ENCODE measurements at regions not wholly inside any gene's neighbourhood (a gene's known extent, or its start where the extent isn't known, plus 50 kb on each side); places are given as distances from the start of the nearest gene placed in this dataset.

DNA sequence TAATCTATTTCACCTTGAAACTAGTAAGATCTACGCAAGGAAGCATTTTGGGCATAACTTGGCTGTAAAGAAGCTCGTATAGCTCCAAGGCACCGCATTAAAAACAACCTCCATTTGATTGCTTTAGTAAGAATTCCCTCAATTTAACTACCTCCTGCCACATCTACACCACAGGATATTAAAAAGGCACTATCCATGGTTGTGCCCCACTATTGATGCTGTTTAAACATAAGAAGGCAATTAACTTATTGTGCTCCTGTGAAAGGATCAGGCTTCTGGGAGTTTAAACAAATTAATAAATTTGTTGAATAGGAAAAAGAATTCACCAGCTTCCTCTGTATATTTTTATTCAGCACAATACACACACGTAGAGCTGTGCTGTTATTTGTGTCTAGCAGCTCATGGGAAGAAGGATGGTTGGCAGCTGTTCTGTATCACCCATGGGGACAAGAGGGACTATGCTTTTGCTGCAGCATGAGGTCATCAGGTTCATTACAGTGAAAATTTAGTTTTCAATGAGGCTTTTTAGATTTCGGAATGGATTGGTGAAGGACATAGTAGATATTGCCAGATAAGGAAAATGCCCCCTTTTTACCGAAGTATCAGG lies 513.3 kb downstream of the HAO1 start:
- no peak for DNase-seq

DNA sequence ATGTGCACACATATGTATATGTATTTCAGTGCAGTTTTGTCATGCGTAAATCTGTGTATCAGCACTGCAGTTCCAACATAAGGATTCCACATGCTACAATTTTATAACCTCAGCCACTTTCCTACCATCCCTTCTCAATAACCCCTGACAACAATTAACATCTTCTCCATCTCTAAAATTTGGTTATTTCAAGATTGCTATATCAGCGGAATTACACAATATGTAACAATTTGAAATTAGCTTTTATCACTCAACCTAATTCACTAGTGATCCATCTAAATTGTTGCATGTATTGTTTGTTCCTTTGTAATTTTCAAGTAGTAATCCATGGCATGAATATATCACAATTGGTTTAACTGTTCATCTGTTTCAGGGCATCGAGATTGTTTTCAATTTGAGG lies 511.3 kb downstream of the HAO1 start:
- DNase-seq, result no peak

DNA sequence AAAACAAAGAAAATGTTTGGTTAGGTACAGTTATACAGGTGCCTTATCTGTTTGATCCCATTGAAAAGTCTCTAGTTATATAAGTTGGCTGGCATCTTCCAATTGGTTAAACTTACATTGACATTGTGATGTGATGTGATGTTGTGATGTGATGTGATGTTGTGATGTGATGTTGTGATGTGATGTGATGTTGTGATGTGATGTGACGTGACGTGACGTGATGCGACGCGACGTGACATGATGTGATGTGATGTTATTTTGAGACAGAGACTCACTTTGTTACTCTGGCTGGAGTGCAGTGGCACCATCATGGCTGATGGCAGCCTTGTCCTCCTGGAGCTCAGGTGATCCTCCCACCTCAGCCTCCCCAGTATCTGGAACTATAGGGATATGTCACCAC lies 507.6 kb downstream of the HAO1 start:
- DNase-seq, result no peak

DNA sequence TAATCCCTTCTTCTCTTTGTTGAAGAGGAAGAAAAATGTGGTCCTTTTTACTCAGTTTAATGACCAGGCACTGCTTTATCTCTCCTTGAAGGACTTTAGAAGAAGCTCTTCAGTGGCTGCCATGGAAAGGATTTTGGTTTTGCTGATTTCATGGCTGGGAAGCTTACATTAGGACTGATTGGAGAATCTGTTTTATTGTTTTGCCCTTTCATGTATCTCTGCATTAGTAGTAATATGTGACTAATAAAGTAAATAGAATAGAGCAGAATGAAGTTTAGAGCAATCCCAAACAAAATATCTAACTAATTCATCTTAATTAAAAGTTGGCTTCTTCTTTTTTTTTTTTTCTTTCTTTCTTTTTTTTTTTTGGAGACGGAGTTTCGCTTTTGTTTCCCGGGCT lies 502.9 kb downstream of the HAO1 start:
- no peak for DNase-seq

DNA sequence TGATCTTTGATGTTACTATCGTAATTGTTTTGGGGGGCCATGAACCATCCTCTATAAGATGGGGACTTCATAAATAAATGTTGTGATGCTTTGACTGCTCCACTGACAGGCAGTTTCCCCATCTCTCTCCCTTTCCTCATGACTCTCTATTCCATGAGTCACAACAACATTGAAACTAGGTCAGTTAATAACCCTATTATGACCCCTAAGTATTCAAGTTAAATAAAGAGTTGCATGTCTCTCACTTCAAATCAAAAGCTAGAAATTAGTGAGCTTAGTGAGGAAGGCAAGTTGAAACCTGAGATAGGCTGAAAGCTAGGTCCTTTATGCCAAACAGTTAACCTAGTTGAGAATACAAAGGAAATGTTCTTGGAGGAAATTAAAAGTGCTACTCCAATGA lies 491.0 kb downstream of the HAO1 start:
- DNase-seq, result no peak

DNA sequence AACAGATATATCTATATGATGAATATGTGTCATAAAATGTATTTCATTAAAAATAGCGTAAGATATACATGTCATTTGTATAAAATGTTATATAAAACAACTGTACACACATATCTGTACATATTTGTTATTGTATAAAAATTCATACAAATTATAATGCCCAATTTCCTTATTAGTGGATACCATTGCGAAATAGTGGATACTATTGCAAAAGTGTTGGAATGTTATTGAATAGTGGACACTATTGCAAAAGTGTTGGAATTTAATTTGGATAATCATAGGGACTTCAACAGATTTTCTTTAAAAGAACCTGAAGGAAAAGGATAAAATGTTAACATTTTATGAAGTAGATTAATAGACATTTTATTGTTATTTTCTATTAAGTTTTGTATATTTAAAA lies 487.4 kb downstream of the HAO1 start:
- no peak for DNase-seq

DNA sequence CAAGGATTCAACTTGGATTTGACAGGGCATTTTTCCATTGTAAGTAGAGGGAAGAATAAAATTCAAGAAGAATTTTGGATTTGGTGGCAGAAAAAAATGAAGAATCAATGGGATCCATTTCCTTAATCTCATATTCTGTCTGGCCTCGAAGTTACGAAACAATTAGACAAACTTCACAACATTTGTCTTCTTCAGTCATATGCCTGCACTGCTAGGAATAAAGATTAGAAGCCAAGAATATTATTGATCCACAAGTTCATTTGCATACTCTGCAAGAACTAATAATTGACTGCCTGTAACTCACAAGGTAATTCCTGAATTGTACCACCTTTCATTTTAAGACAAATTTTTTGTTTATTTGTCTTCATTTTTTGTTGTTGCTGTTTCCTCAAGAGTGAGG lies 486.2 kb downstream of the HAO1 start:
- DNase-seq, result no peak

DNA sequence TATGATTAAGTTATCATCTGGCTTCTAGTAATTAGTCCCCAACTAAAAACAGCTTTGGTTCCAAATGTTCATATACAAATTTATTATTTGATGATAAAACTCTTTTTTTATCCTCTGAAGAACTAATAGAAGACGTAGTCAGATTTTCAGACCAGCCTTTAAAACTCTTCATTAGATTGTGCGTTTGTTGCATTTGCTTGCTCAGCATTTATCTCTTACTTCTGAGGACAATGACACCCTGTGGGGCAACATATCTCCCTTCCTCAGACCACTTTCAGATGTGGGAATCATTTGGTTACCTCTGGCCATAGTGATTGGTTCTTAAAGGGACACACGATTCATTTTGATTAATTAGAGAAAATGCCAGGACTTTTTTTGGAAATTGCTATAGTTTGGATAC lies 481.8 kb downstream of the HAO1 start:
- DNase-seq, result no peak

DNA sequence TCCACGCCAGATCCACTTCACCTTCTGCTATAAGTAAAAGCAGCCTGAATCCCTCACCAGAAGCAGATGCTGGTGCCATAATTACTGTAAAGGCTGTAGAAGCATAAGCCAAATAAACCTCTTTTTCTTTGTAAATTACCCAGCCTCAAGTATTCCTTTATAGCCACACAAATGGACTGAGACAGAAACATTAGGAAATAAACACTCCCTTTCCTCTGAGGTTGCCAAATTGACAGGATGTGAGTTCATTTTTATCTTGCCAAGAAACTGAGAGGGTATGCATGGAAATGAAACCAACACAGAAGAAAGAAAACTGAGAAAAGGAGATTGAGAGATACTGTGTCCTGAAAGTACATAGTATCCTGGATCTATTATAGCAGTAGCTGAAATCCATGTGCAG lies 481.2 kb downstream of the HAO1 start:
- DNase-seq, result no peak

DNA sequence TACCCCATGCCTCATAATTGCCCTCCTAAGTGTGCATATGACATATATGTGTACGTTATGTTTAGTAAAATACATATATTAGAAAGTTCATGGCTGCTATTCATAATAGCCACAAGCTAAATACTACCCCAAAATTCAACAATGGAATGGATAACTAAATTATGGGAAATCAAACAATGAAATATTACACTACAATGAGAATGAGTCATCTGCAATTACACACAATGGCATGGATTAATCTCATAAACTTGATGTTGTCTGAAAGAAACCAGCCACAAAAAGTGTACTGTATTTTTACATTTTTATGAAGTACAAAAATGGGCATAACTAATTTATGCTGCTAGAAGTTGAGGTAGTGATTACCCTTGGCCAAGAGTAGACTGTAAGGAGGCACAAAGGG lies 477.0 kb downstream of the HAO1 start:
- no peak for DNase-seq

DNA sequence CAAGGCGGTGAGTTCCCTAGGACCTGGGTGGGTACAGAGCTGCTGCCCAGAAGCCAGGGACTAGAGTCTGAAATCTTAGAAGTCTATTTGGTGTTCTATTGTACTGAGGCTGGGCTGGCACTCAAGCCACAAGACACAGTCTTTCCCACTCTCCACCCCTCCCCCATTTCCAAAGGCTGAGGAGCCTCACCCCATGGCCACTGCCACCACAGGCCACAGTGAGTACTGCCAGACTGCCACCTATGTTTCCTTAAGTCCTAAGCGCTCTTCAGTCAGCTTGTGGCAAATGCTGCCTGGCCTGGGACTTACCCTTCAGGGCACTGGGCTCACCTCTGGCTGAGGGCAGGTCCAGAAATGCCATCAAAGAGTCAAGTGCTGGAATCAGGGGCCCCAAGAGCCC lies 469.3 kb downstream of the HAO1 start:
- no peak for DNase-seq

DNA sequence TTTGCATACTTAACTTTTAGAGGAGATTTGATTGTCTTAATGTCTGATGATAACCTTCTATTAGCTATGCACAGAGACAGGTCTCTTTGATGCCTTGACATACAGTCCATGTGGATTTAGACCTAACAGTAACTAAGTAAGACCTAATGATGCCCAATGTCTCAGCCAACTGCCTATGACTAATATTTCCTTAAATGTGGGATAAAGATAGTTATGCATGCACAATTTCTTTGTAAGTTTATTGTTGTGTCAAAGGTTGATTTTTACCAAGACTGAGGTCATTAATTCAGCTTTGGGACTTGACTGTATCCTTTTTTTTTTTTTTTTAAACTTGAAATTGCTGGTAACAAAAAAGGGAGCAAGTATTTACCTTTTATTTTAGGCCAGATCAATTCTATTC lies 450.0 kb downstream of the HAO1 start:
- DNase-seq, result no peak

DNA sequence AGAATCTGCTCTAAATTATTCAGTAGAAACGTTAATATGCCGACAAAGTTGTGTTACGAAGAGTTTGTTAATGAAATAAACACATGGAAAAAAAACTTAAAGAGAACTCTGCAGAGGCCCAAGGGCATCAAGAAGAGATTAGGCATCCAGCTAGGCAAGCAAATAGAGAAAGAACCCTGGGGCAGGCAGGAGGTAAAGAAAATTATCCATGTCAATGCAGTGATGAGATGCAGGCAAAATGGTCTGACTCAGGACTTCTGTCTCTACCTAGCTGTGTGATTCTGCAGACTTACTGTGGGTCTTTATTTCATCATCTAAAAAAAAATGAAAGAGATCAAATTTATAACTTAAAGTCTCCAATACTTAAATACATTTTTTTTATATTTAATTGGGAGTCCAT lies 448.0 kb downstream of the HAO1 start:
- DNase-seq, result no peak

DNA sequence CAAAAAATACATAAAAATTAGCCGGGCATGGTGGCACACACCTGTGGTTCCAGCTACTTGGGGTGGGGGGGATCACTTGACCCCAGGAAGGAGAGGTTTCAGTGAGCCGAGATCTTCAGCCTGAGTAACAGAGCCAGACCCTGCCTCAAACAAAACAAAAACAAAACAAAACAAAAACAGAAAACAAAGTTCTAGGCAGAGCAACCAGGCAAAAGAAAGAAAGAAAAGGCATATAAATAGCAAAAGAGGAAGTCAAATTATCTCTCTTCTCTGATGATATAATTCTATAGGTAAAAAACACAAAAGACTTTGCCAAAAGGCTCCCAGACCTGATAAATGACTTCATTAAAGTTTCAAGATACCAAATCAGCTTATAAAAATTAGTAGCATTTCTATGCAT lies 446.9 kb downstream of the HAO1 start:
- DNase-seq, result no peak

DNA sequence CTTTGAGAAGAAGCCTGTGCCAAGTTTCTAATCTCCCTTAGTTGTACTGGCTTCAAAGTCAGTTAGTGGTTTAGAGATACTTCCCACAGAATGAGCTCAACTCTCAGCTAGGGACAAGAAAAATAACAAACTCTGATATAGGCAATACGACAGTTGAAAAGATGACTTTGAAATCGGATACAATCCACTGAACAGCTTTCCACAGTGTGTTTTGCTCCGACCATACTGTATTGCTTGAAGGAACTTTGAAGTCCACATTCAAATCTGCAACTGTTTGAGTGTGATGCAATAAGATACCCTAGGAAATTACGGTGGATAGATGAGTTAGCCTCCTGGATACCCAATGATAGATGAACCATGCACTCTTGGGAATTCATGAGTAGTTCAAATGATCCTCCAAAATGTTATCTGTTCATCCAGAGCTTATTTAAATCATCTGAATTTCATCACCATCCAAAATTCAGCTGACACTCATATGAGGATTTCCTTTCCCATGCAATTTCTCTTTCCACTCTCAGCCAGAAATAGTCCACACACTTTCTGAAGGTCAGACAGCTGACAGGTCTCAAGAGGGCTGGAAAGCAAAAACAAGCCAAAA lies 443.8 kb downstream of the HAO1 start:
- DNase-seq, result no peak

DNA sequence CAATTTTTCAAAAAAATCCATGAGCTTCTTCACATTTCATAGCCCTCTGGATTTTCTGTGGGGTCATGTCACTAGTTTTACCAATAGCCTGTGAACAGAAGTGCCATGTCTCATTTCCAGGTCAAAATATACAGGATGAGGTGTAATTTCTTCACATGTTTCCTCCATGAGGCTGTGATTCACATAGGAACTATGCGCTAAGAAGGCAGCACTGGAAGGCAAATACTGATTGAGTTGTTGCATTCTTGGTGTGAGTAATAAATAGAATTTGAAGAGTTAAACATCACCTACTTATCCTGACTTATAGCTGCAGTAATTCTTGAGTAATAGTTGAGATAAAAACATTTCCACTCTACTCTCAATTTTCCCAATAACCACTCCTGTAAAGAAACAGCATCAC lies 442.3 kb downstream of the HAO1 start:
- DNase-seq, result no peak

DNA sequence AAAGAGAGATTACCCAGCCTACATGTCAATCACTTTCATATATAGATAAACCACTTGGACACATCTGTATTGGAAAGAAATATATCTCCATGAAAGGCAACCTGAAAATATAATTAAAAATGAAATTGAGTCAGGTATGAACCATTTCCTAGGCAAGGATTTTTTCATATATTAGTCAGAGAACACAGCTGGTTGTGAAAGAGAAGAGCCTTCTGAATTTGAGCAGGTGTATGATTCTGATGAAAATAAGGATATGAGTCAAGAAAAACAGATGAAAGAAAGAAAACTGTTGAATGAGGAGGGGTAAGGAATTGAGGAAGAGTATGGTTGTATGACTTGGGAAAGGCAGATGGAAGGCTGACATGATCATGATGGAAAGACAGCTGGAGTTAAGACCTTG lies 441.1 kb downstream of the HAO1 start:
- no peak for DNase-seq

DNA sequence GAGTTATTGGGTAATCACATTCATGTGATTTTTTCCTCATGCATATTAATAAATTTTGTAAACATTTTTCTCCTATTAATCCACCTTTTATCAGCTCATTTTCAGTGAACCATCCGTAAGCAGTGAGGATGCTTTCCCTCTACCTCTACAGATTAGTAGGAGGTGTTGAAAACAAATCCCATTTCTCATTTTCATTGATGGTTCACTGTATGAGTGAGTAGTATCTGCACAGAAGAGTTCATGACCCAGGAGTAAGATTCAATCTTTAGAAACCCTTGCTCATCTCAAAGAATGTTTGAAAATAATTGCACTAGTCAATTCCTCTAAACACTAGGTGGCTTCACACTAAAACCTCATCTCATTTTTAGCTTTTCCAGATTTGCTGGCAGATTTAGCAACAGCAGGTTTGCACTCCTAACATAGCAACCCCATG lies 440.0 kb downstream of the HAO1 start:
- no peak for DNase-seq

DNA sequence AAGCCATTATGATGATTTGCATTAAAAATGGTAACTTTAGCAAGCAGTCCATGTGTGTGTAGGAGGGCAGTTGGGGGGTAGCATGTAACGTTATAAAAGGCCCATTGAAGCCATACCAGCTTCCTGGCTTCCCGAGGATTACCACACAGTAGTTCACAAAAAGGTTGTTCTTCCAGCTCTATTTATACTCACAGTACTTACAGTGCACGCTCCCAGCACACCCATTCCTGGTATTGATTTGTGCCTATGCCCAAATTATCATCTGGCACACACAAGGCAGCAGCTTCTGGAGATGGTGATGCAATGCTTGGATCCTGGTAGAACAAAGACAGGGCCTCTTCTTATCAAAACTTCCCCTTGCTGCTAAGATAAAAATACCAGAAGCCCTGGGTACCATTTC lies 436.8 kb downstream of the HAO1 start:
- DNase-seq, result no peak

DNA sequence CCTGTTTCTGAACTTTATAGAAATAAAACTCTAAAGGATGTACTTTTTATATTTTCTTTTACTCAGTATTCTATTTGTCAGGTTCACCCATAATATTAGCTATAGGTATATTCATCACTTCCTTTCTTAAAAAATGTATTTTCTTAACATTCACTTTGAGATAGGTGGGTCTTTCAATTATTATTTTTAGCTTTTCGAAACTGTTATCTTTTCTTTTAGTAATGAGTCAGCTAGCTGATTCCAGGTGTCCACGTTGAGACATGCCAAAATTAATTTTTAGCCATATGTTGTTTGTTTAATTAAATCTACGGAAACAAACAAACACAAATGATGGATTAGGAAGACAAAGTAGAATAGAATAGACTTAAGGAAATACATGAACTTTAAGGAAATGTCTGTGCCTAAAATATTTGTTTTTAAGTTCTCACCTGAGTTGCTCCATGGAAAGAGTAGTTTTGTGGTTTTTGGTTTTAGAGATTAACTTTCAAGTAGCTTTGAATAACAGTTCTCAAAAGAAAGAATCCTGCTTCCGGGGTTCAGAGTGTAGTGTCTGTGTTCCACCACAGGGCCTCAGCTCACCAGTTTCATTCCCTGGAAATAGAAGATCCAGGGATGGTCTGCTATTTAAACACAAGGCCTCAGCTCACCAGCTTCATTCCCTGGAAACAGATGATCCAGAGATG lies 435.0 kb downstream of the HAO1 start:
- DNase-seq, result no peak

DNA sequence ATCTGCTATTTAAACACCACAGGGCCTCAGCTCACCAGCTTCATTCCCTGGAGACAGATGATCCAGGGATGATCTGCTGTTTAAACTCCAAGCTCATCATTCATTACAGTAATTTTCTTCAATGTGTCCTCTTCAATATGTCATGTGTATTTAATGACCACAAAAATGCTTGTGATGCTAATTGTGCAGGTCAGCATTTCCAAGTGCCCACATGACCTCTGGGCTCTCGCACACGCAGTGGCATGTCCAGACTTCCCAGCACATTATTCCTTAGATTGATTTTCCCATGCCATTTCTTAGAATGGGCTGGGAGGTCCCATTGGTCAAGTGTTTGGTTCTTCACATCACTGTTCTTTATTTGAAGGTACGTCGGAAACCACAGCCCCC lies 434.4 kb downstream of the HAO1 start:
- no peak for DNase-seq

DNA sequence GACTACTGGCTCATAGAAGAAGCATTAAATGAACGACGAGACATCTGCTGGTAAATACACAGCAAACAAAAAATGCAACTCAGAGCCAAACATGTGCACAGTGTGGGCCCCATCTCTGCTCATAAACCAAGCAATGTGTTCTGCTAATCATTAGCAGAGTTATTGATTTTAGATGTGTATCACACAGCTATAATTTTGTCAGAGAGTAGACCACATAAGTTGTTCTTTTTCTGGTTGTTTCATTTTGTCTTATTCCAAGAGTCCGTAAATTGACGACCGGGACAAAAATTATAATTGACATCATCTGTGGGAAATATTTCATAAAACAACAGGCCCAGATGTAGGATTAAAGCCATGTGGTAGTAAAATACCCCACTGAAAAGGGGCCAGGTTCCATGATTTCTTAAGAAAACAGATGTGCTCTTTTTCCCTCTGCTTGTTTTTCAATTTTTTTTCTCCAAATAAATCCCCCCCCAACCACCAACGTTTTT lies 423.6 kb downstream of the HAO1 start:
- no peak for DNase-seq

DNA sequence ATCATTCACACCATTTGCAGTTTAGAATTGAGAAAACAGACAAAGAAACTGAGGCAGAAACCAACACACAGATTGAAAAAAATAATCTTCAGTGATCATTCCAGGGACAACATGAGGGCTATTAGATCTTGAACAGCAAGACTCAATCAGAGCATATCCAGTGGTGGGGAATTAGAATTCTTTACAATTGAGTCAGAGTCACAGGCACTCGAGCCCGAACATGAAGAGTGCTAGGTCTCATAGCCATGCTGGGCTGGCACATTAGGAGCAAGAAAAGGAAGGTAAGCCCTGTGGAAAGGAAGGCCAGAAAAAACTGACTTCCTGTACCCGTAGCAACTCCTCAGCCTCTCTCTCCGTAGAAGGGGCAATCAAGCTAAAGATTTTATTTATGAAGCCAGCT lies 419.9 kb downstream of the HAO1 start:
- DNase-seq, result no peak

DNA sequence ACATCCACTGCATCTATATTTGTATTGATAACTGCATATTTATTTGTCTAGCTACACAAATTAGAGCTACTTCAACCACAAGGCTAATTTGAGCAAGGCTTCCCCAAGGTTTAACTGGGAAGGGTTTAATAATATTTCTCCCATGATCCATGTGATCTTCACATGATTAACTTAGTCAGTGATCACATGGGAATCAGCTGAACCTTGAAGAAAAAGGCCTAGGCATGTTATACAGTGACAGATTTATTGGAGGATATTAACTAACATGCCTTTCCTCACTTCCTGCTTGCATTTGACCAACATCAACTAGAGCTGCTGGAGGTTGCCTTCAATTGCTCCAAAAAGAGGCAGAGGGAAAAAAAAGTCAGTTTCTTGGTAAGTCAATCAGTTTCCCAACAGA lies 417.0 kb downstream of the HAO1 start:
- DNase-seq, result no peak

DNA sequence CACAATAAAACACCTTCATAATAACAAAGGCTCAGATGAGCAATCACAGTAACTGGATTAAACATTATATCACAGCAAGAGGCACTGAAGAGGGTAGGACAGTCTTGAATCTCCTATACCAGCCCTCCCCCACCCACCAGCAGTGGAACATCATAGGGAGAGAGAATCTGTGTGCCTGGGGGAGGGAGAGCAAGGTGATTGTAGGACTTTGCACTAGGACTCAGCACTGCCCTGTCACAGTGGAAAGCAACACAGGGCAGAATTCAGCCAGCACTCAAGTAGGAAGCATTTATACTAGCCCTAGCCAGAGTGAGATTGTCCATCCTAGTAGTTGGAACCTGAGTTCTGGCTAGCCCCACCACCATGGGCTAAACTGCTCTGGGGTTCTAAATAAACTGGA lies 400.2 kb downstream of the HAO1 start:
- DNase-seq, result no peak

Data from suppressor macrophage treated with lipopolysaccharide for 1 hour (primary cell).